ENCODE measurements at regions not wholly inside any gene's neighbourhood (a gene's known extent, or its start where the extent isn't known, plus 50 kb on each side); places are given as distances from the start of the nearest gene placed in this dataset.

DNA sequence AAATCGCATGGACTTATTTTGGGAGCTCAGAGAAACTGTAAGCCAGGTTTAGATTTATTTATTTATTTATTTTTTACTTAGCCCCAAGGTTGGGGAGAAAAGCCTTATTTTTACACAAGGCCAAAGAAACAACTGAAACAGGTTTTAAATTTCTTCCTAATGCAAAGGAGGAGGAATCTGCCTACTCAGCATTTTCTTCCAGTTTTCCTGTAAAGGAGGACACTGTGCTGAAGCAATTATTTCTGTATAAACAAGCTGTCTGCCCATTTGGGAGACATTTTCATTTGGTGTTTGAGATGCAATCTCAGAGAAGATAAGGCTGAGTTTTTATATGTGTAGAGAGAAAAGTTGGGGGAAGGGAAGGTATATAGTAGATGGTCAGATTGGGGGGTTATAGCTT is 125.0 kb downstream of the ETAA1 start:
- DNase-seq = no peak

DNA sequence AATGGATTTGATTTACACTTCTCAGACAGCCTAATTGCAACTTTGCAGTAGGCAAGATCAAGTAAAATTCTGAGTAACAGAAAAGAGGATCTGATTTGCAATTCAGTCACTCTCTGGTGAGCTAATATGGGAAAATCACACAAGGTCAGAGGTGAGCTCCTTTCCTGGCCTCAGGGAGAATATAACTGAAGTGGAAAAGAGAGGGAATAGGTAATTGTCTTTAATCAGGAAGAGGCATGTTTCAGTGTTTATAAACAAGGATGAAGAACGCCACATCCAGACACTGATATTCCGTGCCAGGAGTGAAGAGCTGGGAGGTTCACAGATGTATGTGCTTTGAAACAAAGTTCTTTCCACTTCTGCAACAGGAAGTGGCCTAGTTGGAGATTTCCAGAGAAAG is 127.1 kb downstream of the ETAA1 start:
- no peak for DNase-seq

DNA sequence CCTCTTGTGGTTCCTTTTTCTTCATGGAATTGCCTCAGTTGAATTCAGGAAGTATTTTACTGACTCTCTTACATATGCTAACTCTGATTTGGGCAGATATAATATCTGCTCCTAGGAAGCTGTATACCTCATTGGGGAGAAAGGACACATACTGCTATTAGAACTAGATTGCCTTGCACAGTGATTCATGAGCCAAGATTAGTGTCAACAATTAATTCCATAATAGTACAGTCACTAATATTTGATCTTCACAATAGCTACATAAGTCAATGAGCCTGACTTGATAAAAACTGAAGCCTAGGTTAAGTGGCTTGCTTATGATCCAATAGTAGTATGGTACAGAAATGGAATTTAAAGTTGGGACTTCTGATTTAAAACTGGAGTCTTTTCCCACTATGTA is 127.6 kb downstream of the ETAA1 start:
- no peak for DNase-seq

DNA sequence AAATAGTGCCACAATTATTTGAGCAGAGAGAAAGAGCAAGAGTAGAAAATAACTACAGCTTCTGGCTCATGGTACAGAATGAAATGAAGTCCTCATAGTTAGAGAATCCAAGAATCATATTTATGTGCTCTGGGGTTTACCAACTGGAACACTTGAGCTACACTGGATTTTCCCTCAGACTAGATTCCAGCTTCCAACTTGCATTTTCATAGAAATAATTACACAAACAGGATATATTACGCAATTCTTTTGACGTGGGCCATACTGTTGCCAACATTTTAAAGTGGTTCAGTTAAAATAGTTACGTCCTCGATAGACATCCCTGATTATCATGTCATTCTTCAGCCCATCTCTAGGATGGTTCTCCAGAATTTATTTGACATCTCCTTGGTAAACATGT is 129.2 kb downstream of the ETAA1 start:
- DNase-seq = no peak

DNA sequence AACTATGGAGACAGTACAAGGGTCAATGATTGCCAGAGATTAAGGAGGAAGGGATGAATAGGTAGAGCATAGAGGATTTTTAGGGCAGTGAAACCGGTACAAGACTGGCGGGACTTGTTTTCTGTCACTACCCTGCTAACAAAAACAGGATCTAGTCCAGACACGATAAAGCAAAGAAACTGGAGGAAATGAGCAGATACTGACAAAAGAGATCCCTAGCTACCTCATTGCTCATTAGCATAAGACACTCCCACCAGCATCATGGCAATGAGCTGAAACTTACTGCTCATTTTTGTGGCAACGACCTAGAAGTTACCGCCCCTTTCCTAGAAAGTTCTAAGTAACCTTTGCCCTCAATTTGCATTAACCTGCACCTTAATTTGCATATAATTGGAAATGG is 131.2 kb downstream of the ETAA1 start:
- no peak for DNase-seq

DNA sequence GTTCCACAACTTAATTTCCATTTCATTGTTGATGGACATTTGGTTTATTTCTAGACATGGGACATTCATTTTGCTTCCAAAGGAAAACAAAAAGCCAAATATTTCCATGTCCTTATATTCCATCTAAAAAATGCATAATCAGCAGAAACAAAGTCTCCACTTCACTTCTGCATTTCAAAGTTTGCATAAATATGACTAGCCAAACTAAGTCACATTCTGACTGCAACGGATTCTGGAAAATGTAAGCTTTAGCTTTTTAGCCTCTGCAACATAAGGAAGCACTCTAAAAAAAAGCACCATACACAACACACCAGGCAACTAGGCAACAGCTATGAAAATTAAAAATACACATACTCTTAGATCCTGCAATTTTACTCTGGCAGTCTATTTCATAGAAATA is 135.3 kb downstream of the ETAA1 start:
- no peak for DNase-seq

DNA sequence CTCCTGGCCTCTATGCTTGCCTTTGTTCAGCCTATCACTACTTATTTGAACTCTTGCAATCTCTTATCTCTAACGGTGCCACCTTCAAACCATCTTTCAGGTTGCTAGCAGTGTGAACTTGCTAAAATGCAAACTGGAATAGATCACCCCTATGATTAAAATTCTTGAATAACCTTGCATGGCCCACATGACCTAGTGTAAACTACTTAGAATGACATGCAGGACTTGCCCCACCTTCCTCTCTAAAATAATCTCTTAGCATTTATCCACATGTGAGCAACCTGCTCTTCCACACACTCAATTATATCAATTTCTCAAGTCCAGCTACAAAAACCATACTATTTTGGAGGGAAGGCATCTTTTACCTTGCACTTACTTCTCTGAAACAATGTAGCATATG is 137.6 kb downstream of the ETAA1 start:
- no peak for DNase-seq

- DNase-seq = no peak
Observed at GRCh38 chr2:67540962-67541361, 143.8 kb downstream of the ETAA1 start.

GRCh38 chr2:67544286-67544685 is 147.2 kb downstream of the ETAA1 start:
- DNase-seq = no peak

GRCh38 chr2:67548317-67549201 is 151.4 kb downstream of the ETAA1 start:
- DNase-seq = no peak

GRCh38 chr2:67559156-67559555 is 162.0 kb downstream of the ETAA1 start:
- no peak for DNase-seq

DNA sequence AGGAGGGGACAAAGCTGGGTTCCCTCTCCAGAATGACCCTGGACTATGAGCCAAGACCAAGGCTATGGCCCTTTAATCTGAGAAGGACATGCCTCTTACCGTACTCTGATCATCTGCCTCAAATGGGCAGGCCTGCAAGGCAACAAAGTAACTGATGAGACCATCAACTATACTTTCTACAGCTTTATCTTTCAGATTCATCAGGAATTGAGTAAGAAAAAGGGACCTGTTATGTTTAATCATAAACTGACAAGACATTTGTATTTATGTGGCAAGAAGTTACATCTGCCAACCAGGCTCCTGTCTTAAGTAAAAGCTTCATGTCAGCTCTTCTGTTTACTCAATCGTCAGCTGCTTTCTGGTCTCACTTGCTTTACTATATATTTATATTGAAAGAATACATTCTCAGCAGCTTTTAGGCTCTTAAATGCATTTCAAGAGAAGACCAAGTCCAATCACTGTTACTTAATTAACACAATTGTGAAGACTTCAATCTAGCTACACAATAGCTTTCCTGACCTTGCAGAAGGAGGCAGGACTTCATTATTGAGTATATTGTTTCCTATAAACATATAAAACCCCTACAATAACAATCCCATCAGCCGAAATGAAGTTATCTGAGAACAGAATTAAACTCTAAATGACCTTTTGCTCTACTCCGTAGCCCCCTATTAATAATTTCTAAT is 163.8 kb downstream of the ETAA1 start:
- no peak for DNase-seq

- peak; percentile 50 for DNase-seq
Observed at GRCh38 chr2:67561457-67561965, 164.4 kb downstream of the ETAA1 start.

GRCh38 chr2:67564076-67564475 is 166.9 kb downstream of the ETAA1 start:
- DNase-seq = no peak

DNA sequence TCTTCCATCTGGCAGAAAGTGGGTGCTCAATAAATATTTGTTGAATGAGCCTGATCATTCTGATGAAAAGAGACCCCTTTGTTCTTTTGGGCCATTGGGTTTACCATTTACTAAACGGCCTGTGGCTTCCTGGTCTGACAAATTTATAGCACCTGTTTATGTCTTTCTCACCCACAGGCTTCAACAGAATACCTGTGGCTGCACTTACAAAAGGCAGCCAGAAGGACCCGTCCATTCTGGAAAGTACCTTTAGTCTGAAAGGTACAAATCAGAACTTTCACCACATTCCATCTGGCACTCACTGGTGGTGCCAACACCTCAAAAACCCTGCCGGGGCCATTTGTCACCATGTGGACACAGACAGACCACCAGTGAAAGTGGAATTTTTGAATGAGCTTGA is 167.5 kb downstream of the ETAA1 start:
- no peak for DNase-seq

- no peak for DNase-seq
Observed at GRCh38 chr2:67565262-67565661, 168.1 kb downstream of the ETAA1 start.

DNA sequence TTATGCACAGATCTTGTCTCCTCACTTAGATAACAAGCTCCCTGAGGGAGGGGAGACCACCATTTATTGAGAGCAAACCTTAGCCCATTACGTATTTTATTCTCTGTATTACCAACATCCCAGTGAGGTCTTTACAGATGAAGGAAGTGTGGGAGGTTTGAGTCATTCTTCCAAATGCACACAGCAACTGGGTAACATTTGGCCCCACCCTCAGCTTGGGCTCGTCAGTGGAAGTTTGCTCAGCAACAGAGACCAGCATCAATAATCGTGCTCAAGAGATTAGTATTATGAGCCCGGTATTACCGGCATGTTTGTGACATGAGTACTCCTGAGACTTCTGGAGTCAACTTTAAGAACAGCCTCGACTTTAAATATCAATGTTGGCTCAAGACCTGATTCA is 168.6 kb downstream of the ETAA1 start:
- DNase-seq = no peak

- no peak for DNase-seq
Observed at GRCh38 chr2:67566285-67566684, 169.2 kb downstream of the ETAA1 start.

DNA sequence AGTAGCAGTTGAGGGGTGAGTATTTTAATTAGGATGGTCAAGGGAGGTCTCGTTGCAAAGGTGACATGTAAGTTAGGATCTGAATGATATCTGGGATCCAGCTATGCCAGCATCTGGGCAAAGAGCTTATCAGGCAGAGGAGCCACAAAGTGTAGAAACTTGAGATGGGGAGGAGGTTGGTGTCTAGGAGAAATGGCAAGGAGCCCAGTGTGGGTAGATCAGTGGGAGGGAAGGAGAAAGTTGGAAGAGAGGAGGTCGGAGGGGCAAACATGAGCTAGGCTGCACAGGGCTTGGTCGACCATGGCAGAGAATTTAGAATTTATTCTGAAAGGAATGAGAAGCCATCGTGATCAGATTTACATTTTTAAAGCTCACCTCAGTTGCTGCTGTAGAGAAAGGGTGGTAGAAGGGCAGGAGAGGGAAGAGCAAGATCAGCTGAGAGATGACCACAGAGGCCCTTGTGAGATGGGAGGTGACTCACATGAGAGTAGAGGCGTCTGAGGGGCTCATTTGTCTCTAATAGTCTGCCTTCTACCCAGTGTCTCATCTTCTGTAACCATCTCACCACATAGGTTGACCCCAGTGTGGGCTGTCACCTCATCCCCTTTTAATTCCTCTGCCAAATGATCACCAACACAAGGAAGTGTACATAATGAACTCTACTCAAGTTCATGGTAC is 170.0 kb downstream of the ETAA1 start:
- no peak for DNase-seq

DNA sequence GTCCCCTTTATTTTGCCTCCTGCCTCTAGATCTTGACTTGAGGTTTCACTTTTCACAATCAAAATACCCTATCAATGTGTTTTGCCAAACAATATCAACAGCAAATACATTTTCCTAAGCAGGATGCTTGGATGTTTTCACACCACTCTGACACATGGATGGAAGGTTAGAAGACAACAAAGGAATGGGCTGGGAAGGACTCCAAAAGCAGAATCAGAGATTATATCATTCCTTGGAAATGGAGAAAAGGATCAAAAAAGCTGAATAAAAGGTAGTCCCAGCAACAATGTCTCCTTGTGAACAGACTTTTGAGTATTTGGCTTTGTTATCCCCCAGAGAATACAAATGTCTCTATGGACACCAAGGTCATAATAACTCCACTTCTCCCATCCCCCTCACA is 170.8 kb downstream of the ETAA1 start:
- no peak for DNase-seq

DNA sequence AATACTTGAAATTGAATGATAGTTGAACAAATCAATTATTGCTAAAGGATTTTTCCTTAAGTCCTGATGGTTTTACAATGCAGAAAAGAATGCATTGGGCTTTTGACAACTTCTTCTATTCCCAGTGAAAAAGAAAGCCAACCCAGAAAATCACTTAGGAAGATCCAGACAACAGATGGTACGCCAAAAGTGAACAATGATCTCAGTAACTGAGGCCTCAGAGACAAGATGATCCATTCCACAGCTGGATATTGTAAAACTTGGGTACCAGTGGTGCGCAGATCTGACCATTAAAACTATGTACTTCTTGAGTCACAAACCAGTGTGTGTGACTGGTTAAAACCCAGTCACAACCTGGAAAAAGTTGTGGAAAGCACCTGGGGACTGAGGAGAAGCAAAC is 173.5 kb downstream of the ETAA1 start:
- no peak for DNase-seq

DNA sequence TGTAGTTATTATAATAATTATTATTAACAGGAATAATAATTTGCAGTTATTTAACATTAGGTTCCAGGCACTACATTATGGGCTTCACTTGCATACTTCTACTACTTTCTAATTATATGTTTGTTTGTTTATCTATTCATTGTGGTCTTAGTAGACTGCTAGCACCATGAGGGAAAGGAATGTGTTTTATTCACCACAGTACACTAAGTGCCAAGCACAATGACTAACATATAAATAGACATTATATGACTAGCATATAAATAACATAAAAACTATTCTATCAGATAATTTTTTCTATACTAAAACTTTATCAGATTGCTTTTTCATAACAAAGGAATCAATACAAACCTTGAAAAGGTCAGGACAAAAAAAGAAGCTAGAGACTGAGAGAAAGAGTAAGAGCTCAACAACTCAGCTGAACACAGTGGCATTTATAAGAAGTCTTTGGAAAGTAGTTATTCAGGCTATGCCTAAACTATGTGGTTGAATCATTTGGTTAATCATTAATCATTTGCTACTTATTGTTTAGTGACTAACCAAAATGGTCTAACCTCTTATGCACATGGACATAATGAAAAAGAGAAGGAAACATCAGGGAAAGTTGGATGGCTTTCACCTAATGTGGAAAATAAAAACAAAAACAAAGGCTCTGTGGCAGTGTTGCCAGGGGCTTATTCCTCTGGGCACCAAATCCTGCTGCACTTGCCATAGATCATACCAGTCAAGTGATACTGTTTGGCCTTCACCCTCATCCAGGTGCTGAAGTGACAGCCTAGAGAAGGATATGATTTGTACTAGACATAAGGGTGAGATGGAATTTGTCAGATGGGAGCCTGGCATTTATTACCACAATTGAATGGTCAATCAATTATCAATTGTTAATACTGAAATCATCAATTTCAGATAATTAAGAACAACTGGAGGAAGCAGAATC is 174.9 kb downstream of the ETAA1 start:
- DNase-seq = no peak

All from islet precursor cell (in vitro differentiated cells).